ENCODE measurements at regions not wholly inside any gene's neighbourhood (a gene's known extent, or its start where the extent isn't known, plus 50 kb on each side); places are given as distances from the start of the nearest gene placed in this dataset.

DNA sequence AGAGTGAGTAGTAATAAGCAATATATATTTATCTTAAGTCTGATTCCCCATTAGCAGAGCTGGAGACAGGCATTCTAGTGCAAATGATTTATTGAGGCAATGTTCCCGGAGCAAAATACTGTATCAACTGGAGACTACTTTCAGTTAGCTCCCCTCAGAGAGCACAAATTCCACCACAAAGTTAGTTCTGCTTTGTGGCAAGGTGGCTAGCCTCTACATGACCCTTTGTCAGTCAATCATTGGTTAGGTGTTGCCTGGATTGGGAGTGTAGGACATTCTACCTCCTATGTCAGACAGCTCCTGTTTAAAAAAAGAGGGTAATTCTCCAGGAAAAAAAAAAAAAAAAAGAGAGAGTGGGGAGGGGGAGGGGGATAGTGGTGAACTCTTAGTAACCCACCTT is 402.2 kb downstream of the NR4A2 start:
- TF ChIP-seq, protein P1, sequence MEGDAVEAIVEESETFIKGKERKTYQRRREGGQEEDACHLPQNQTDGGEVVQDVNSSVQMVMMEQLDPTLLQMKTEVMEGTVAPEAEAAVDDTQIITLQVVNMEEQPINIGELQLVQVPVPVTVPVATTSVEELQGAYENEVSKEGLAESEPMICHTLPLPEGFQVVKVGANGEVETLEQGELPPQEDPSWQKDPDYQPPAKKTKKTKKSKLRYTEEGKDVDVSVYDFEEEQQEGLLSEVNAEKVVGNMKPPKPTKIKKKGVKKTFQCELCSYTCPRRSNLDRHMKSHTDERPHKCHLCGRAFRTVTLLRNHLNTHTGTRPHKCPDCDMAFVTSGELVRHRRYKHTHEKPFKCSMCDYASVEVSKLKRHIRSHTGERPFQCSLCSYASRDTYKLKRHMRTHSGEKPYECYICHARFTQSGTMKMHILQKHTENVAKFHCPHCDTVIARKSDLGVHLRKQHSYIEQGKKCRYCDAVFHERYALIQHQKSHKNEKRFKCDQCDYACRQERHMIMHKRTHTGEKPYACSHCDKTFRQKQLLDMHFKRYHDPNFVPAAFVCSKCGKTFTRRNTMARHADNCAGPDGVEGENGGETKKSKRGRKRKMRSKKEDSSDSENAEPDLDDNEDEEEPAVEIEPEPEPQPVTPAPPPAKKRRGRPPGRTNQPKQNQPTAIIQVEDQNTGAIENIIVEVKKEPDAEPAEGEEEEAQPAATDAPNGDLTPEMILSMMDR (IDR thresholded peaks at IDR 0.05; ENCODE audit: insufficient read depth, missing control alignments), result no peak
- no peak for DNase-seq (ENCODE audit: insufficient read length, low spot score)
- no peak for FAIRE-seq

DNA sequence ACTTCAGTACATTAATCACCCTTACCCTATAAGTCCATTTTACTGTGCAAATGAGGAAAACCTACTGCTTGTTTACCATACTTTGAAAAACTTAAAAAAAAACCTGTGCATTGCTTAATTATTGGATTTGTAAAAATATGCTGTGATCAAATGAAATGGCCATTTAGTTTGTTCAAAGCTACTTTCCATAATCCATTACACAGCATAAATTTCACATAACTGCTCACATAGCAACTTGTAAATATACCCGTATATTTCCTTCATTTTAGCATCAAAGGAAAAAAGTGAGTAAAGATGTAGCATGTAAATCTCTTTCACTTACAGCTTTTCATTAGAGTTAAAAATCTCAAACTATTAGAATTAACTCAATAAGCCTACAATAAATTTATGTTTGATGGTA is 415.1 kb downstream of the NR4A2 start:
- TF ChIP-seq, protein P1 (IDR thresholded peaks at IDR 0.05; ENCODE audit: insufficient read depth, missing control alignments), result no peak
- FAIRE-seq, result no peak

GRCh38 chr2:155913356-155913755 is 419.2 kb downstream of the NR4A2 start:
- DNase-seq (ENCODE audit: insufficient read length, low spot score) (no peak), FAIRE-seq (no peak)
- TF ChIP-seq, protein P1 (IDR thresholded peaks at IDR 0.05; ENCODE audit: insufficient read depth, missing control alignments), result no peak

More for the DNA sequence above, 415.1 kb downstream of the NR4A2 start:
- no peak for DNase-seq (ENCODE audit: insufficient read length, low spot score)

DNA sequence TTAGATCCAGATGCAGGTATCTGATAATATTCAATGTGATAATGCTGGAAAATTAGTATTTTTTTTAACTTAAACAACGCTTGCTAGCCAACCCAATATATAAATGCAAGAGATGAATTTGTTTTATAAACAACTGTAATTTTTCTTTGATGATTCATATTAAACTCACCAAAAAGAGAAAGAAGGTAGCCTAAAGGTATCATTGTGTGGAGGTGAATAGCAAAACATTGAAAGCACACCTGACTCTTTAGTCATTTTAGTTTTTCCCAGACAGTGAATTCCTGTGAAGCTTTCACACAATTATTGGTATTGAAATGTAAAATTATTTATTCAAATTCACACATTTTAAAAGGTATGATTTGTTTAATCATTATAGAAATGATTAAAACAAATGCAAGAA is 424.0 kb downstream of the NR4A2 start:
- TF ChIP-seq, protein P1 (IDR thresholded peaks at IDR 0.05; ENCODE audit: insufficient read depth, missing control alignments), result no peak
- no peak for DNase-seq (ENCODE audit: insufficient read length, low spot score)
- FAIRE-seq, result no peak

- no peak for DNase-seq (ENCODE audit: insufficient read length, low spot score)
- TF ChIP-seq, protein P1 (IDR thresholded peaks at IDR 0.05; ENCODE audit: insufficient read depth, missing control alignments), result no peak
- FAIRE-seq, result no peak
Observed at GRCh38 chr2:155907211-155907610, 425.3 kb downstream of the NR4A2 start.

DNA sequence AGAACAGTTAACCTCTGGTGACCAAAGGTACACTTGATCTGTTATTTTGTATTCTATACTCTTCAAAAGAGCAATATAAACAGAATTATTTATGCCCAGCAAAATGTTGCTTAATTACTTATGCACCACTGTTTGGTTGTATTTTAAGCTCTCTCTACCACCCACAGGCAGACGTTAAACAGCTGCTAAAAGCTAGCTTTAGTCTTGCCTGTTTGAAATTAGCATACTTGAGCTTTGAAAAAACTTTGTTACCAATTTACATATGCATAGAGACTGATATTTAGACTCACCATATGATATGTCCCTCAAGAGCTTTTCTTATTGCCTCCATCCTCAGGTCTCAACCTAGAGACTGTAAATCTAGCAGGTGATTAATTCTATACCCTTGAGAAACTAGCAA is 426.9 kb downstream of the NR4A2 start:
- TF ChIP-seq, protein P1 (IDR thresholded peaks at IDR 0.05; ENCODE audit: insufficient read depth, missing control alignments), result no peak
- no peak for FAIRE-seq
- no peak for DNase-seq (ENCODE audit: insufficient read length, low spot score)

DNA sequence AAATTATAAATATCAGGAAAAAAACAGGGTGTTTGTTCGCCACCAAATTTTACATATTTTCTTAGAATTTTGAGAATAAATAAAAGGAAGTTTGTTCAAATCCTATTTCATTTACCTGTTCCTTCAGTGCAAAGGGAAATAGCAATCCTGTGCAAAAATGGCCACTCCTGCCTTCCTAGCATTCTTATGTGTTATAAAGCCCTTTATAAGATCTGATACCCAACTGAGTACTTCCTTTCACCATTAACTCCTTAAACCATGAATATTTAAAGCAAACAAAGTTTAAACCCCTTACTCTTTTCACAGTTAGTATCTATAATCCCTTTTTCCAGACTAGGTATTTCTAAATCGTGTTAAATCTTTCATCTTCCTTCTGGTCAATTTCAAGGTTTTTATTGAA is 427.8 kb downstream of the NR4A2 start:
- FAIRE-seq, result no peak
- TF ChIP-seq, protein P1 (IDR thresholded peaks at IDR 0.05; ENCODE audit: insufficient read depth, missing control alignments), result no peak
- DNase-seq (ENCODE audit: insufficient read length, low spot score), result no peak

Measured in D721Med (cell line).